Neural progenitor cell (in vitro differentiated cells): ENCODE measurements at regions not wholly inside any gene's neighbourhood (a gene's known extent, or its start where the extent isn't known, plus 50 kb on each side); places are given as distances from the start of the nearest gene placed in this dataset.

ENCODE experiments used
- EZH2phosphoT487 ChIP-seq: fragments of 200-600 bp; sonication (generic); IDR thresholded peaks from 2 replicates; pipeline ENCODE4 v1.6.1; 2017; ENCODE audit warnings: antibody characterized with exemption
- TF ChIP-seq, protein P1 (sequence below): fragments of 200-600 bp; sonication (generic); IDR thresholded peaks from 2 replicates; pipeline ENCODE4 v1.5.1; 2017; ENCODE audit warnings: antibody characterized with exemption, mild to moderate bottlenecking

DNA sequence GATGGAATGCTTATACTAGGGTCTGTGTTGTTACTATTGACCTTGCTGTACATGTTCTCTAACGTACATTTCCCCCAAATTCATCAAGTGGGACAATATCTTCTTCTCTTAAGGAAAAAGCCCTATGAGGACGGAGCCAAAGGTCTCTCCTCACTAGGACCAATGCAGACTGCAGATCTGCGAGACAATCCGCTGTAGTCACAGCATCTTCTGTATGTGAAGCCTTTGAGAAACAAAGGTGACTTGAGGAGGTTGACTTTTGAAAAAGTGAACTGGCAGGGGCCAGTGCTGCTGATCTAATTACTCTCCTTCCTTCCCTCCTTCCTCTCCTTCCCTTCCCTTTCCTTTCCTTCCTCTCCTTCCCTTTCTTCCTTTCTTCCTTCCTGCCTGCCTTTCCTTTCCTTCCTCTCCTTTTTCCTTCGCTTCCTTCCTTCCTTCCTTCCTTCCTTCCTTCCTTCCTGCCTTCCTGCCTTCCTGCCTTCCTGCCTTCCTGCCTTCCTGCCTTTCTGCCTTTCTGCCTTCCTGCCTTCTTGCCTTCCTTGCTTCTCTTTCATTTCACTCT is 71.1 kb upstream of the BASP1 start:
- TF ChIP-seq, protein P1, sequence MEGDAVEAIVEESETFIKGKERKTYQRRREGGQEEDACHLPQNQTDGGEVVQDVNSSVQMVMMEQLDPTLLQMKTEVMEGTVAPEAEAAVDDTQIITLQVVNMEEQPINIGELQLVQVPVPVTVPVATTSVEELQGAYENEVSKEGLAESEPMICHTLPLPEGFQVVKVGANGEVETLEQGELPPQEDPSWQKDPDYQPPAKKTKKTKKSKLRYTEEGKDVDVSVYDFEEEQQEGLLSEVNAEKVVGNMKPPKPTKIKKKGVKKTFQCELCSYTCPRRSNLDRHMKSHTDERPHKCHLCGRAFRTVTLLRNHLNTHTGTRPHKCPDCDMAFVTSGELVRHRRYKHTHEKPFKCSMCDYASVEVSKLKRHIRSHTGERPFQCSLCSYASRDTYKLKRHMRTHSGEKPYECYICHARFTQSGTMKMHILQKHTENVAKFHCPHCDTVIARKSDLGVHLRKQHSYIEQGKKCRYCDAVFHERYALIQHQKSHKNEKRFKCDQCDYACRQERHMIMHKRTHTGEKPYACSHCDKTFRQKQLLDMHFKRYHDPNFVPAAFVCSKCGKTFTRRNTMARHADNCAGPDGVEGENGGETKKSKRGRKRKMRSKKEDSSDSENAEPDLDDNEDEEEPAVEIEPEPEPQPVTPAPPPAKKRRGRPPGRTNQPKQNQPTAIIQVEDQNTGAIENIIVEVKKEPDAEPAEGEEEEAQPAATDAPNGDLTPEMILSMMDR = no peak
- TF ChIP-seq EZH2phosphoT487 = no peak
